HG02588 (cell line): ENCODE measurements at regions not wholly inside any gene's neighbourhood (a gene's known extent, or its start where the extent isn't known, plus 50 kb on each side); places are given as distances from the start of the nearest gene placed in this dataset.

ENCODE experiments used
- ATAC-seq: cut with Tn5 transposase; IDR thresholded peaks from one replicate; pipeline ENCODE4 v1.9.1; 2021; ENCODE audit warnings: mild to moderate bottlenecking, moderate library complexity; ENCODE audit not compliant: unreplicated experiment

GRCh38 chr10:88161756-88162155, 298.3 kb downstream of the PTEN start:
- no peak for ATAC-seq

GRCh38 chr10:88162852-88163251, 299.4 kb downstream of the PTEN start:
- no peak for ATAC-seq

- no peak for ATAC-seq
These were observed 300.1 kb downstream of the PTEN start for GRCh38 chr10:88163572-88163971.

- ATAC-seq: no peak
These were observed 301.0 kb downstream of the PTEN start for GRCh38 chr10:88164471-88164870.

- no peak for ATAC-seq
These were observed 302.4 kb downstream of the PTEN start for GRCh38 chr10:88165849-88166271.

GRCh38 chr10:88168171-88169036, 305.0 kb downstream of the PTEN start:
- no peak for ATAC-seq

GRCh38 chr10:88169037-88169319, 305.6 kb downstream of the PTEN start:
- ATAC-seq: no peak

GRCh38 chr10:88170628-88171027, 307.2 kb downstream of the PTEN start:
- ATAC-seq: no peak

- no peak for ATAC-seq
These were observed 308.7 kb downstream of the PTEN start for GRCh38 chr10:88172159-88172558.

GRCh38 chr10:88174391-88174790, 311.0 kb downstream of the PTEN start:
- ATAC-seq: no peak

GRCh38 chr10:88178758-88179157, 315.3 kb downstream of the PTEN start:
- ATAC-seq: no peak

- ATAC-seq: no peak
These were observed 316.4 kb downstream of the PTEN start for GRCh38 chr10:88179831-88180230.

- no peak for ATAC-seq
These were observed 318.6 kb downstream of the PTEN start for GRCh38 chr10:88181902-88182600.

GRCh38 chr10:88182601-88182930, 319.1 kb downstream of the PTEN start:
- ATAC-seq: no peak

- ATAC-seq: no peak
These were observed 321.3 kb downstream of the PTEN start for GRCh38 chr10:88184543-88185297.

GRCh38 chr10:88185830-88186229, 322.4 kb downstream of the PTEN start:
- no peak for ATAC-seq

- ATAC-seq: no peak
These were observed 322.9 kb downstream of the PTEN start for GRCh38 chr10:88186335-88186734.

- no peak for ATAC-seq
These were observed 324.0 kb downstream of the PTEN start for GRCh38 chr10:88187472-88187871.

- no peak for ATAC-seq
These were observed 326.7 kb downstream of the PTEN start for GRCh38 chr10:88190123-88190522.

GRCh38 chr10:88190540-88191235, 327.3 kb downstream of the PTEN start:
- no peak for ATAC-seq

GRCh38 chr10:88193018-88193417, 329.6 kb downstream of the PTEN start:
- no peak for ATAC-seq
